Neutrophil (primary cell): ENCODE measurements at regions not wholly inside any gene's neighbourhood (a gene's known extent, or its start where the extent isn't known, plus 50 kb on each side); places are given as distances from the start of the nearest gene placed in this dataset.

ENCODE experiments used
- H3K27ac ChIP-seq: fragments of 200-600 bp; sonication (generic); 2 replicates; pipeline ENCODE4 v1.5.1; 2016; ENCODE audit warnings: mild to moderate bottlenecking, moderate library complexity
- H3K27me3 ChIP-seq: fragments of 200-600 bp; sonication (generic); 2 replicates; pipeline ENCODE4 v1.6.0; 2016; ENCODE audit warnings: mild to moderate bottlenecking
- H3K36me3 ChIP-seq: fragments of 200-600 bp; sonication (generic); 2 replicates; pipeline ENCODE4 v1.5.1; 2017
- H3K4me1 ChIP-seq, 2 experiments: fragments of 200-600 bp in 1 of 2; sonication (generic) in 1 of 2; 1 replicate in 1 of 2; 2 replicates in 1 of 2; pipeline versions ENCODE4 v1.5.1 to v1.6.1; 2013 to 2016; ENCODE audit warnings: low read depth in 1 of 2, low read length in 1 of 2, mild to moderate bottlenecking in 1 of 2, moderate library complexity in 1 of 2; ENCODE audit not compliant: control insufficient read depth in 1 of 2, insufficient read depth in 1 of 2
- H3K4me3 ChIP-seq, 2 experiments: fragments of 200-600 bp in 1 of 2; sonication (generic) in 1 of 2; 1 replicate in 1 of 2; 2 replicates in 1 of 2; pipeline ENCODE4 v1.5.1; 2013 to 2016; ENCODE audit warnings: low read depth in 1 of 2, low read length in 1 of 2, mild to moderate bottlenecking in 1 of 2, moderate library complexity in 1 of 2
- H3K9me3 ChIP-seq: fragments of 200-600 bp; sonication (generic); 2 replicates; pipeline ENCODE4 v1.5.1; 2016
- CTCF ChIP-seq: fragments of 200-600 bp; sonication (generic); IDR thresholded peaks from 2 replicates; pipeline ENCODE4 v1.5.1; 2016; ENCODE audit warnings: antibody characterized with exemption

DNA sequence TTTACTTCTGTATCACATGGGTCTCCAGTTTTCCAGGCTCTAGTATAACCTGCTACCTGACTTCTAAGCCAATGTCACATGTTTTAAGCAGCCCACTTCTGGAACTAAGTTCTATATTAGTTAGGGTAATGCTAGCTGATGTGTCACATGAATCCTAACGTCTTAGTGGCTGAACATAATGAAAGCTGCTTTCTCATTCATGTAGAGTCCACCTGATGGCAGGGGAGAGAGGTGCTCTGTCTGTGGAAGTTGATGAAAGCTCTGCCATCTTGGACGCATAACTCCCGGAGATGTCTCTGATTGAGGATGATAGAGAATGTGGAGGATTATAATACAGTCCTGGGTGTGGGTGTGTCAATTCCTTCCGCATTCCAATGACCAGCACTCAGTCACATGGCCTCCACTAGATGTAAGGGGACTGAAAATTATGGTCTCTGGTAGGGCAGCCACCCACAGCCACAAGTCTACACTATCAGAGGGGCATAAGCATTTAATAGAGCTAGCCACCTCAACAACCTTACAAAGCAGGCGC, 234.4 kb upstream of the CRY1 start:
- no peak for TF ChIP-seq CTCF
- Histone ChIP-seq H3K27me3 (peaks cover 7% of the 10 kb centered on the region), H3K9me3 (no peaks in the 10 kb centered on the region), H3K4me3 (no peak overlapping the region), H3K4me1 (peaks cover 0 to 2% of the 10 kb centered on the region in 2 experiments), H3K27ac (no peak overlapping the region), H3K36me3 (no peaks in the 10 kb centered on the region)

- H3K9me3 ChIP-seq, result no peaks in the 10 kb centered on the region
- no peak overlapping the region for H3K4me3 ChIP-seq
- H3K36me3 ChIP-seq, result no peaks in the 10 kb centered on the region
- no peak overlapping the region for H3K27ac ChIP-seq
- no peak for TF ChIP-seq CTCF
- no peaks in the 10 kb centered on the region for H3K4me1 ChIP-seq
- peaks cover 7% of the 10 kb centered on the region for H3K27me3 ChIP-seq
Measured at GRCh38 chr12:107328442-107329133, 235.2 kb upstream of the CRY1 start.

DNA sequence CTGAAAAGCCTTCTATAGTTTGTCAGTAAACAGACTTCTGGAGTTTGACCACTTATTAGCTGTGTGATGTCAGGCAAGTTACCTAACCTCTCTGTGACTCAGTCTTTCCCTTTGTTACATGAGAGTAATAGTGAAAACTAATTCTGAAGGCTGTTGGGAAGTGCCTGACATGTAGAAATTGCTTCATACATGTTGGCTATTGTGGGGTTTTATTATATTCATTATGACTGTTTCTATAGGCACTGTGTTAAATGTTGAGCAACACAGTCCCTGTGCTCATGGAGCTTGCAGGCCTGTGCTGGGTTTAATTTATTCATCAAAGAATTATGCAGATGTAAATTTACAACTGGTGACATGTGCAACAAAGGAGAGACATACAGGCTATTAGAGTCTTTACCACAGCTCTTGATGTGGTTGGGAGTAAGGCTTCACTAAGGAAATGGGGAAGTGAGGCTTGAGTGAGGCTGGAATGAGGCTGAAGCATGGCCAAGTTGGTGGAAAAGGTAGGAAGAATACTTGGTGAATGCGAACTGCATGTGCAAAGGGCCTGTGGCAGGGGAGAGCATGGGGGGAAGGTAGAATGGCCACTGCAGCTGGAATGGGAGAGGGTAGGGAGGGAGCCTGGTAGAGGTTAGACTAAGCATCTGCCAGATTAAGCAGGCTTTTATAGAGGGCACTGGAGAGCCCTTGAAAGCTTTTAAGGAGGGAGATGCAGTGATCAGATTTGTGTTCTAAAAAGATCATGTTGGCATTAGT, 236.4 kb upstream of the CRY1 start:
- H3K4me3 ChIP-seq, result no peak overlapping the region
- no peaks in the 10 kb centered on the region for H3K36me3 ChIP-seq
- no peak for TF ChIP-seq CTCF
- no peak overlapping the region for H3K27ac ChIP-seq
- H3K27me3 ChIP-seq, result peaks cover 7% of the 10 kb centered on the region
- H3K9me3 ChIP-seq, result no peaks in the 10 kb centered on the region
- no peaks in the 10 kb centered on the region for H3K4me1 ChIP-seq

GRCh38 chr12:107330831-107331431, 237.6 kb upstream of the CRY1 start:
- H3K4me3 ChIP-seq, result no peak overlapping the region
- H3K36me3 ChIP-seq, result no peaks in the 10 kb centered on the region
- no peaks in the 10 kb centered on the region for H3K9me3 ChIP-seq
- TF ChIP-seq CTCF, result no peak
- no peak overlapping the region for H3K27ac ChIP-seq
- no peaks in the 10 kb centered on the region for H3K4me1 ChIP-seq
- H3K27me3 ChIP-seq, result peaks cover 7% of the 10 kb centered on the region

DNA sequence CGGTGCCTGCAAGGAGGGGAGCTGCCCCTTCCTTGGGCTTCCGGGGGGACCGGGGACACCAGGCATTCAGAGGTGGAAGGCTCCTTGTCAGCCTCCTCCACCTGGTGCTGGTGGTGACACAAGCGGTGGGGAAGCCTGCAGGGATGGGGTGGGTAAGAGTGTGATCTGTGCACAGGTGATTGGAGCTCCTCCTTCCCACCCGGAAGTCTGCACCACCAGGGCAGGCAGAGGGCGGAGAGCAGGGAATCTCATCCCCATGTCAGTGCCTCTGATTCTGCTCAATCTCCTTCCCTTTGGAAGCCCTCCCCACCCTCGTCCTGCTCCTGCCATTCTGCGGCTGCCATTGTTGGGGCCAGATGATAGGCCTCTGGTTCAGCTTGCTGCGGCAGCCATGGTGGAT, 238.1 kb upstream of the CRY1 start:
- no peaks in the 10 kb centered on the region for H3K36me3 ChIP-seq
- no peak overlapping the region for H3K4me3 ChIP-seq
- TF ChIP-seq CTCF, result no peak
- peaks cover 7% of the 10 kb centered on the region for H3K27me3 ChIP-seq
- H3K27ac ChIP-seq, result no peak overlapping the region
- H3K4me1 ChIP-seq, result no peaks in the 10 kb centered on the region
- H3K9me3 ChIP-seq, result no peaks in the 10 kb centered on the region
